KMS-11 (cell line): ENCODE measurements at regions not wholly inside any gene's neighbourhood (a gene's known extent, or its start where the extent isn't known, plus 50 kb on each side); places are given as distances from the start of the nearest gene placed in this dataset.

Experiments
- H2AFZ ChIP-seq: fragments of 200-600 bp; sonication (generic); 2 replicates; pipeline ENCODE4 v1.6.1; 2016; ENCODE audit warnings: antibody characterized with exemption, mixed run types, low read depth
- H3K27ac ChIP-seq: fragments of 200-600 bp; sonication (generic); 2 replicates; pipeline ENCODE4 v1.6.1; 2016; ENCODE audit warnings: mild to moderate bottlenecking, mixed run types
- H3K27me3 ChIP-seq: fragments of 200-600 bp; sonication (generic); 2 replicates; pipeline ENCODE4 v1.6.1; 2017; ENCODE audit warnings: mild to moderate bottlenecking, low read depth, mixed run types, moderate library complexity; ENCODE audit not compliant: insufficient read depth
- H3K36me3 ChIP-seq: fragments of 200-600 bp; sonication (generic); 2 replicates; pipeline ENCODE4 v1.6.1; 2017; ENCODE audit warnings: mild to moderate bottlenecking, mixed run types; ENCODE audit not compliant: insufficient read depth
- H3K4me1 ChIP-seq: fragments of 200-600 bp; sonication (generic); 2 replicates; pipeline ENCODE4 v1.6.1; 2016; ENCODE audit warnings: mild to moderate bottlenecking, low read depth, mixed run types; ENCODE audit not compliant: poor library complexity, severe bottlenecking
- H3K4me2 ChIP-seq: fragments of 200-600 bp; sonication (generic); 2 replicates; pipeline ENCODE4 v1.7.0; 2016; ENCODE audit warnings: mild to moderate bottlenecking, mixed run types
- H3K4me3 ChIP-seq: fragments of 200-600 bp; sonication (generic); IDR thresholded peaks from 2 replicates; pipeline ENCODE4 v1.6.1; 2017; ENCODE audit warnings: low read depth, low read length, mixed read lengths; ENCODE audit not compliant: insufficient read depth
- H3K79me2 ChIP-seq: fragments of 200-600 bp; sonication (generic); 2 replicates; pipeline ENCODE4 v1.6.1; 2016; ENCODE audit warnings: low read depth, mixed run types; ENCODE audit not compliant: insufficient read depth
- H3K9ac ChIP-seq: fragments of 200-600 bp; sonication (generic); 2 replicates; pipeline ENCODE4 v1.6.1; 2016; ENCODE audit warnings: mild to moderate bottlenecking, mixed run types
- H4K20me1 ChIP-seq: fragments of 200-600 bp; sonication (generic); 2 replicates; pipeline ENCODE4 v1.6.1; 2016; ENCODE audit warnings: mild to moderate bottlenecking, mixed run types; ENCODE audit not compliant: insufficient read depth
- TF ChIP-seq, protein P1 (sequence below): fragments of 200-600 bp; sonication (generic); conservative IDR thresholded peaks from 2 replicates; pipeline ENCODE4 v1.6.1; 2017; ENCODE audit warnings: low read depth, mild to moderate bottlenecking, antibody characterized with exemption, low read length, moderate library complexity, mixed read lengths

- Histone ChIP-seq H3K4me2 (no peak overlapping the region), H4K20me1 (no peaks in the 10 kb centered on the region), H3K36me3 (no peaks in the 10 kb centered on the region), H3K79me2 (no peaks in the 10 kb centered on the region), H3K4me1 (no peaks in the 10 kb centered on the region), H3K27ac (no peak overlapping the region), H3K4me3 (no peak overlapping the region), H2AFZ (no peak overlapping the region), H3K9ac (no peak overlapping the region), H3K27me3 (no peaks in the 10 kb centered on the region)
- TF ChIP-seq, protein P1, sequence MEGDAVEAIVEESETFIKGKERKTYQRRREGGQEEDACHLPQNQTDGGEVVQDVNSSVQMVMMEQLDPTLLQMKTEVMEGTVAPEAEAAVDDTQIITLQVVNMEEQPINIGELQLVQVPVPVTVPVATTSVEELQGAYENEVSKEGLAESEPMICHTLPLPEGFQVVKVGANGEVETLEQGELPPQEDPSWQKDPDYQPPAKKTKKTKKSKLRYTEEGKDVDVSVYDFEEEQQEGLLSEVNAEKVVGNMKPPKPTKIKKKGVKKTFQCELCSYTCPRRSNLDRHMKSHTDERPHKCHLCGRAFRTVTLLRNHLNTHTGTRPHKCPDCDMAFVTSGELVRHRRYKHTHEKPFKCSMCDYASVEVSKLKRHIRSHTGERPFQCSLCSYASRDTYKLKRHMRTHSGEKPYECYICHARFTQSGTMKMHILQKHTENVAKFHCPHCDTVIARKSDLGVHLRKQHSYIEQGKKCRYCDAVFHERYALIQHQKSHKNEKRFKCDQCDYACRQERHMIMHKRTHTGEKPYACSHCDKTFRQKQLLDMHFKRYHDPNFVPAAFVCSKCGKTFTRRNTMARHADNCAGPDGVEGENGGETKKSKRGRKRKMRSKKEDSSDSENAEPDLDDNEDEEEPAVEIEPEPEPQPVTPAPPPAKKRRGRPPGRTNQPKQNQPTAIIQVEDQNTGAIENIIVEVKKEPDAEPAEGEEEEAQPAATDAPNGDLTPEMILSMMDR: no peak
Measured at GRCh38 chr11:134907636-134908035, 495.6 kb upstream of the B3GAT1 start.

GRCh38 chr11:134906356-134906955 is 494.4 kb upstream of the B3GAT1 start:
- no peaks in the 10 kb centered on the region for H4K20me1 ChIP-seq
- H3K4me1 ChIP-seq: no peaks in the 10 kb centered on the region
- H2AFZ ChIP-seq: no peak overlapping the region
- no peaks in the 10 kb centered on the region for H3K27me3 ChIP-seq
- no peak overlapping the region for H3K9ac ChIP-seq
- no peaks in the 10 kb centered on the region for H3K36me3 ChIP-seq
- H3K4me2 ChIP-seq: no peak overlapping the region
- TF ChIP-seq, protein P1: no peak
- no peak overlapping the region for H3K27ac ChIP-seq
- no peaks in the 10 kb centered on the region for H3K79me2 ChIP-seq
- H3K4me3 ChIP-seq: no peak overlapping the region

DNA sequence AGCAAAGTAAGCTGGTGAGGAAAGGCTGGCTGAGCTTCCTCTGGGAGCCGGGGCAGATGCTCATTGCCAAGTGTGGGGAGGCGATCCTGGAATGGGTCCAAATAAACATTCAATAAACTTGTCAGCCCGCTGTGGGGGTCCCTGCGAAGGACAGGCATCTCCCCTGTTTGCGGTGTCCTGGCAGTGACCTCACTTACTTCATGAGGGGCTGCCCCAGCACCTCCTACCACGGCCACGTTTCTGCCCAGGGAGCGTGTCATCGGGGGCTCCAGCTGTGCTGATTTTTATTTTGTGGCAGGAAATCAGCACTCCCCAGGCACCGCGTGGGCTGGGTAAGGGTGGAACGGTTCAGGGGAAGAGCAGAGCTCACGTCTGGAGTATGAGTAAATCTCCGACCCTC is 493.9 kb upstream of the B3GAT1 start:
- Histone ChIP-seq H3K36me3 (no peaks in the 10 kb centered on the region), H4K20me1 (no peaks in the 10 kb centered on the region), H3K9ac (no peak overlapping the region), H3K79me2 (no peaks in the 10 kb centered on the region), H3K27ac (no peak overlapping the region), H3K27me3 (no peaks in the 10 kb centered on the region), H3K4me2 (no peak overlapping the region), H2AFZ (no peak overlapping the region), H3K4me1 (no peaks in the 10 kb centered on the region), H3K4me3 (no peak overlapping the region)
- TF ChIP-seq, protein P1: no peak

DNA sequence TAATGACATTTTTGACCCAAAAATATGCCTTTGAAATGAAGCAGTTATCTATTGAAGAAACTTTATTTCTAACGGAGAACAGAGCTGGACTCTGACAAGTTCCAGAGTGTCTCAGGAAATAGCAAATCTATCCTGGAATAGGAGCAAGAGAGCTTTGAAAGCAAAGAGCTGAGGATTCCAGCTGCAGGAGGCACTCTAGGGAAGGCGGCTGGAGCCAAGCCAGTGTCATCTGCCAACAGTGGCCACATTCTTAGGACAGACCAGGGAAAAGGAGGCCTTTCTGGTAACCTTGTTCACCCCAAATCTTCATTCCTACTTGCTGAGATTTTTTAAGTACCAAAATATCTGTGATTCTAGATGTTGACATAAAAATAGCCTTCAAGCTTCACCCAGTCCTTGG is 493.5 kb upstream of the B3GAT1 start:
- Histone ChIP-seq H3K36me3 (no peaks in the 10 kb centered on the region), H3K9ac (no peak overlapping the region), H3K4me3 (no peak overlapping the region), H3K79me2 (no peaks in the 10 kb centered on the region), H3K4me1 (no peaks in the 10 kb centered on the region), H3K27ac (no peak overlapping the region), H3K27me3 (no peaks in the 10 kb centered on the region), H3K4me2 (no peak overlapping the region), H2AFZ (no peak overlapping the region), H4K20me1 (no peaks in the 10 kb centered on the region)
- TF ChIP-seq, protein P1: no peak
